A549 (cell line): ENCODE measurements at regions not wholly inside any gene's neighbourhood (a gene's known extent, or its start where the extent isn't known, plus 50 kb on each side); places are given as distances from the start of the nearest gene placed in this dataset.

Source experiments
- PHF8 ChIP-seq: fragments of 200-600 bp; sonication (generic); IDR thresholded peaks from 2 replicates; pipeline ENCODE4 v1.6.1; 2016; ENCODE audit warnings: low read depth, mild to moderate bottlenecking, antibody characterized with exemption, moderate library complexity, borderline replicate concordance
- TF ChIP-seq, protein P1 (sequence below): fragments of >200 bp; sonication (Bioruptor Twin); formaldehyde crosslinking; IDR thresholded peaks from 3 replicates; pipeline ENCODE4 v1.5.1; 2016

- TF ChIP-seq PHF8: no peak
- TF ChIP-seq, protein P1, sequence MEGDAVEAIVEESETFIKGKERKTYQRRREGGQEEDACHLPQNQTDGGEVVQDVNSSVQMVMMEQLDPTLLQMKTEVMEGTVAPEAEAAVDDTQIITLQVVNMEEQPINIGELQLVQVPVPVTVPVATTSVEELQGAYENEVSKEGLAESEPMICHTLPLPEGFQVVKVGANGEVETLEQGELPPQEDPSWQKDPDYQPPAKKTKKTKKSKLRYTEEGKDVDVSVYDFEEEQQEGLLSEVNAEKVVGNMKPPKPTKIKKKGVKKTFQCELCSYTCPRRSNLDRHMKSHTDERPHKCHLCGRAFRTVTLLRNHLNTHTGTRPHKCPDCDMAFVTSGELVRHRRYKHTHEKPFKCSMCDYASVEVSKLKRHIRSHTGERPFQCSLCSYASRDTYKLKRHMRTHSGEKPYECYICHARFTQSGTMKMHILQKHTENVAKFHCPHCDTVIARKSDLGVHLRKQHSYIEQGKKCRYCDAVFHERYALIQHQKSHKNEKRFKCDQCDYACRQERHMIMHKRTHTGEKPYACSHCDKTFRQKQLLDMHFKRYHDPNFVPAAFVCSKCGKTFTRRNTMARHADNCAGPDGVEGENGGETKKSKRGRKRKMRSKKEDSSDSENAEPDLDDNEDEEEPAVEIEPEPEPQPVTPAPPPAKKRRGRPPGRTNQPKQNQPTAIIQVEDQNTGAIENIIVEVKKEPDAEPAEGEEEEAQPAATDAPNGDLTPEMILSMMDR: no peak
These were observed 472.2 kb downstream of the SOX6 start for GRCh38 chr11:15884141-15884540.
